CD14-positive monocyte (primary cell): ENCODE measurements at regions not wholly inside any gene's neighbourhood (a gene's known extent, or its start where the extent isn't known, plus 50 kb on each side); places are given as distances from the start of the nearest gene placed in this dataset.

Experiments used
- DNase-seq, 3 donors: peaks; one replicate each; pipeline ENCODE4 v3.0.0-alpha.2; 2011 to 2022
- H2AFZ ChIP-seq: 2 replicates; pipeline ENCODE4 v1.6.0; 2012; ENCODE audit warnings: mild to moderate bottlenecking, low read depth, low read length, inconsistent platforms; ENCODE audit not compliant: insufficient read depth, poor library complexity, severe bottlenecking
- H3K27ac ChIP-seq, 2 donors: 1 replicate in 1 of 2; 2 replicates in 1 of 2; pipeline ENCODE4 v1.5.1; 2012 to 2013; ENCODE audit warnings: low read length in 2 of 2, control low read depth in 1 of 2, inconsistent platforms in 1 of 2, low read depth in 1 of 2, mild to moderate bottlenecking in 1 of 2
- H3K27me3 ChIP-seq, 2 donors: one replicate each; pipeline versions ENCODE4 v1.6.0 to v1.6.1; 2011 to 2013; ENCODE audit warnings: low read length in 2 of 2; ENCODE audit not compliant: control insufficient read depth in 2 of 2, insufficient read depth in 2 of 2
- H3K36me3 ChIP-seq, 2 donors: replicated peaks in 1 of 2; 1 replicate in 1 of 2; 2 replicates in 1 of 2; pipeline versions ENCODE4 v1.5.1 to v1.6.1; 2012 to 2013; ENCODE audit warnings: low read length in 2 of 2, control low read depth in 1 of 2, inconsistent platforms in 1 of 2, mild to moderate bottlenecking in 1 of 2; ENCODE audit not compliant: insufficient read depth in 2 of 2, control insufficient read depth in 1 of 2
- H3K4me1 ChIP-seq, 2 donors: 1 replicate in 1 of 2; 2 replicates in 1 of 2; pipeline versions ENCODE4 v1.5.1 to v1.6.1; 2012 to 2013; ENCODE audit warnings: low read length in 2 of 2, control low read depth in 1 of 2, inconsistent platforms in 1 of 2, mild to moderate bottlenecking in 1 of 2, moderate library complexity in 1 of 2; ENCODE audit not compliant: insufficient read depth in 2 of 2, control insufficient read depth in 1 of 2
- H3K4me2 ChIP-seq: replicated peaks from 2 replicates; pipeline ENCODE3; 2012; ENCODE audit warnings: low read length, moderate library complexity, mild to moderate bottlenecking; ENCODE audit not compliant: poor library complexity, severe bottlenecking; ENCODE audit errors: extremely low read depth
- H3K4me3 ChIP-seq, 3 experiments: fragments of 200-600 bp in 1 of 3; sonication (generic) in 1 of 3; replicated peaks in 1 of 3; 1 replicate in 2 of 3; 2 replicates in 1 of 3; pipeline ENCODE4 v1.5.1; 2011 to 2013; ENCODE audit warnings: low read length in 3 of 3, mild to moderate bottlenecking in 3 of 3, control low read depth in 2 of 3, low read depth in 2 of 3, inconsistent platforms in 1 of 3, moderate library complexity in 1 of 3
- H3K79me2 ChIP-seq: 2 replicates; pipeline ENCODE4 v1.6.0; 2012; ENCODE audit warnings: mild to moderate bottlenecking, control low read depth, inconsistent platforms, low read length, moderate library complexity; ENCODE audit not compliant: insufficient read depth
- H3K9ac ChIP-seq: 2 replicates; pipeline ENCODE4 v1.6.0; 2017; ENCODE audit warnings: low read length, mild to moderate bottlenecking; ENCODE audit not compliant: insufficient read depth, poor library complexity, severe bottlenecking
- H3K9me3 ChIP-seq, 2 donors: replicated peaks in 1 of 2; 1 replicate in 1 of 2; 2 replicates in 1 of 2; pipeline versions ENCODE4 v1.5.1 to v1.6.1; 2012 to 2013; ENCODE audit warnings: low read length in 2 of 2, control low read depth in 1 of 2; ENCODE audit not compliant: control insufficient read depth in 1 of 2, insufficient read depth in 1 of 2
- H4K20me1 ChIP-seq: 2 replicates; pipeline ENCODE4 v1.6.0; 2012; ENCODE audit warnings: mild to moderate bottlenecking, low read length, control low read depth, moderate library complexity; ENCODE audit not compliant: insufficient read depth
- H3K27ac Mint-ChIP-seq, 7 donors: one replicate each; pipeline ENCODE4 v1.8.0; 2020; ENCODE audit warnings: mild to moderate bottlenecking in 7 of 7, mixed read lengths in 7 of 7, moderate library complexity in 6 of 7, inconsistent platforms in 2 of 7
- H3K27me3 Mint-ChIP-seq, 3 donors: one replicate each; pipeline ENCODE4 v1.8.0; 2021 to 2022; ENCODE audit warnings: low read depth in 3 of 3, mild to moderate bottlenecking in 3 of 3, mixed read lengths in 3 of 3, moderate library complexity in 3 of 3, inconsistent platforms in 1 of 3
- H3K36me3 Mint-ChIP-seq, 2 donors: one replicate each; pipeline ENCODE4 v1.8.0; 2020; ENCODE audit warnings: mixed read lengths in 2 of 2, inconsistent platforms in 1 of 2, mild to moderate bottlenecking in 1 of 2
- H3K4me1 Mint-ChIP-seq: one replicate; pipeline ENCODE4 v1.8.0; 2020; ENCODE audit warnings: mild to moderate bottlenecking, mixed read lengths
- H3K4me3 Mint-ChIP-seq, 2 donors: one replicate each; pipeline ENCODE4 v1.8.0; 2020; ENCODE audit warnings: mild to moderate bottlenecking in 2 of 2, mixed read lengths in 2 of 2, moderate library complexity in 1 of 2
- H3K9me3 Mint-ChIP-seq, 7 donors: one replicate each; pipeline ENCODE4 v1.8.0; 2020 to 2022; ENCODE audit warnings: mixed read lengths in 7 of 7, mild to moderate bottlenecking in 6 of 7, moderate library complexity in 6 of 7, inconsistent platforms in 2 of 7
- CTCF ChIP-seq: fragments of 200-600 bp; IDR thresholded peaks from one replicate; pipeline ENCODE4 v1.8.0; 2022; ENCODE audit warnings: antibody characterized with exemption, mild to moderate bottlenecking
- WGBS: methylation state at CpG from one replicate; pipeline ENCODE4 v1.1.5; 2013; ENCODE audit warnings: missing lambda C conversion rate; ENCODE audit not compliant: insufficient coverage; 5-methylcytosine and 5-hydroxymethylcytosine counted together
- intact Hi-C, 2 donors: fragments of 100-400 bp; cut with micrococcal nuclease; formaldehyde crosslinking; loops; one replicate each; pipeline versions ENCODE4 v1.15.0 to v1.15.1; 2023

DNA sequence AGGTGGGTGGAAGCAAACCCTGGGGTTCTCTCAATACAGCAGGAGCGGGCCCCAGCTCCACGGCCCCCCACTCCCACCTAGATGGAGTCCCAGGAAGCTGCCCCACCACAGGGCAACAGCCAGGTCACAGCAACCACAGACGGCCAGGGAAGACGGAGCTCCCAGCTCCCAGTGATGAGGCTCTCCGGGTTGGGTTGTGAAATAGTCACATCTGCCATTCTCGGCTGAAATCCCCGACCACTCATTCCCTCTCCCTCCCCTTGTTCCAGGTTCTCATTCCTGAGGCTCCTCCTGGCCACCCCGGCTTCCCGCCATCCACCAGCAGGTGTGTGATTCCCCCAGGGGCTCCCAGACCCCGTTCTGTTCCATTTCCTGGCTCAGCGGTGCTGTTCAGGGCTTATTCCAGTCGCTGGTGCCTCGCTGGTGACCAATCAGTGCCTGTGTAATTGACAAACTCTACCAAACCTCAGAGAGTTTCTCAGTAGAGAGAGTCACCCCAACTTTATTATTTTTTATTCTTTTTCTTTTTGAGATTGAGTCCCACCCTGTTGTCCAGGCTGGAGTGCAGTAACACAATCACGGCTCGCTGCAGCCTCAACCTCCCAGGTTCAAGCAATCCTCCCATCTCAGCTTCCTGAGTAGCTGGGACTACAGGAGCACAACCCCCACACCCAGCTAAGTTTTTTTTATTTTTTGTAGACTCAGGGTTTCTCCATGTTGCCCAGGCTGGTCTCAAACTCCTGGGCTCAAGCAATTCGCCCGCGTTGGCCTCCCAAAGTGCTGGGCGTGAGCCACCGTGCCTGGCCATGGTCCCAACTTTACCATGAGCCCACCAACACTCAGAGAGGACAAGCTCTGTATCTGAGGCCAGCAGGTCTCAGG lies 63.2 kb downstream of the SHANK2 start:
- Histone ChIP-seq H3K27ac (no peak overlapping the region), H3K4me1 (no peaks in the 10 kb centered on the region), H3K9ac (no peak overlapping the region), H2AFZ (no peak overlapping the region), H3K27me3 (no peaks in the 10 kb centered on the region), H3K4me2 (no peak overlapping the region), H3K79me2 (no peaks in the 10 kb centered on the region), H4K20me1 (no peaks in the 10 kb centered on the region), H3K4me3 (no peak overlapping the region), H3K36me3 (no peaks in the 10 kb centered on the region), H3K9me3 (no peaks in the 10 kb centered on the region)
- Mint-ChIP-seq H3K4me3 (no peak overlapping the region), H3K36me3 (no peaks in the 10 kb centered on the region), H3K4me1 (no peaks in the 10 kb centered on the region), H3K27me3 (peaks cover 0 to 7% (median 3%) of the 10 kb centered on the region in 3 donors), H3K9me3 (peaks cover 0 to 11% (median 3%) of the 10 kb centered on the region in 7 donors), H3K27ac (no peak overlapping the region)
- 89% methylated on average over 19 of the region's 20 CpGs for WGBS
- no peak for DNase-seq
- intact Hi-C loops: no loop called here
- no peak for TF ChIP-seq CTCF

- no peak for TF ChIP-seq CTCF
- H3K4me1 ChIP-seq: no peaks in the 10 kb centered on the region
- Mint-ChIP-seq H3K27me3 (peaks cover 0 to 3% (median 0%) of the 10 kb centered on the region in 3 donors), H3K36me3 (no peaks in the 10 kb centered on the region), H3K4me1 (no peaks in the 10 kb centered on the region), H3K27ac (peak overlapping the region in 2 of 7 donors; percentile 15 to 26), H3K9me3 (peaks cover 0 to 14% (median 3%) of the 10 kb centered on the region in 7 donors), H3K4me3 (no peak overlapping the region)
- H3K4me2 ChIP-seq: no peak overlapping the region
- H4K20me1 ChIP-seq: no peaks in the 10 kb centered on the region
- no peak overlapping the region for H3K9ac ChIP-seq
- 97% methylated on average over 7 of the region's 8 CpGs for WGBS
- H3K9me3 ChIP-seq: peaks cover 0 to 4% of the 10 kb centered on the region in 2 donors
- H3K4me3 ChIP-seq: no peak overlapping the region
- H3K27ac ChIP-seq: no peak overlapping the region
- H3K79me2 ChIP-seq: no peaks in the 10 kb centered on the region
- no peaks in the 10 kb centered on the region for H3K27me3 ChIP-seq
- no peak overlapping the region for H2AFZ ChIP-seq
- no peaks in the 10 kb centered on the region for H3K36me3 ChIP-seq
- DNase-seq: no peak
- intact Hi-C loops: no loop called here
Observed at GRCh38 chr11:71188073-71188472, 64.3 kb downstream of the SHANK2 start.
